ENCODE measurements at regions not wholly inside any gene's neighbourhood (a gene's known extent, or its start where the extent isn't known, plus 50 kb on each side); places are given as distances from the start of the nearest gene placed in this dataset.
"Not testable (repeated sequence)": the region's sequence is repeated elsewhere in the genome, so short reads cannot be mapped to it uniquely, and the experiment has no call there.

- FAIRE-seq (no peak), DNase-seq (ENCODE audit: insufficient read length, low spot score) (no peak)
- no peak for TF ChIP-seq POLR2A (IDR thresholded peaks at IDR 0.05; ENCODE audit: low read depth, low read length)
Observed at GRCh38 chr1:29757866-29758780, 521.8 kb downstream of the PTPRU start.

GRCh38 chr1:29756901-29757725, 520.8 kb downstream of the PTPRU start:
- no peak for FAIRE-seq
- DNase-seq (ENCODE audit: insufficient read length, low spot score) = no peak
- no peak for TF ChIP-seq POLR2A (IDR thresholded peaks at IDR 0.05; ENCODE audit: low read depth, low read length)

- FAIRE-seq = no peak
- TF ChIP-seq POLR2A (IDR thresholded peaks at IDR 0.05; ENCODE audit: low read depth, low read length) = no peak
- no peak for DNase-seq (ENCODE audit: insufficient read length, low spot score)
Observed at GRCh38 chr1:29756498-29756897, 520.2 kb downstream of the PTPRU start.

- no peak for DNase-seq (ENCODE audit: insufficient read length, low spot score)
- no peak for TF ChIP-seq POLR2A (IDR thresholded peaks at IDR 0.05; ENCODE audit: low read depth, low read length)
- no peak for FAIRE-seq
Observed at GRCh38 chr1:29756085-29756484, 519.8 kb downstream of the PTPRU start.

GRCh38 chr1:29755412-29756015, 519.2 kb downstream of the PTPRU start:
- FAIRE-seq; DNase-seq (ENCODE audit: insufficient read length, low spot score): not testable (repeated sequence)

GRCh38 chr1:29754573-29755375, 518.5 kb downstream of the PTPRU start:
- TF ChIP-seq POLR2A (IDR thresholded peaks at IDR 0.05; ENCODE audit: low read depth, low read length) = no peak
- DNase-seq (ENCODE audit: insufficient read length, low spot score) = no peak
- FAIRE-seq = no peak

- FAIRE-seq (no peak), DNase-seq (ENCODE audit: insufficient read length, low spot score) (no peak)
- no peak for TF ChIP-seq POLR2A (IDR thresholded peaks at IDR 0.05; ENCODE audit: low read depth, low read length)
Observed at GRCh38 chr1:29753771-29754572, 517.6 kb downstream of the PTPRU start.

- no peak for TF ChIP-seq POLR2A (IDR thresholded peaks at IDR 0.05; ENCODE audit: low read depth, low read length)
- no peak for DNase-seq (ENCODE audit: insufficient read length, low spot score)
- FAIRE-seq = no peak
Observed at GRCh38 chr1:29753244-29753643, 516.9 kb downstream of the PTPRU start.

- FAIRE-seq = no peak
- no peak for TF ChIP-seq POLR2A (IDR thresholded peaks at IDR 0.05; ENCODE audit: low read depth, low read length)
- no peak for DNase-seq (ENCODE audit: insufficient read length, low spot score)
Observed at GRCh38 chr1:29752141-29752540, 515.8 kb downstream of the PTPRU start.

- FAIRE-seq (no peak), DNase-seq (ENCODE audit: insufficient read length, low spot score) (no peak)
- TF ChIP-seq POLR2A (IDR thresholded peaks at IDR 0.05; ENCODE audit: low read depth, low read length) = no peak
Observed at GRCh38 chr1:29749024-29749945, 513.0 kb downstream of the PTPRU start.

- TF ChIP-seq POLR2A (IDR thresholded peaks at IDR 0.05; ENCODE audit: low read depth, low read length) = no peak
- FAIRE-seq = no peak
Observed at GRCh38 chr1:29747196-29747595, 510.9 kb downstream of the PTPRU start.

More at GRCh38 chr1:29747196-29747595, 510.9 kb downstream of the PTPRU start:
- DNase-seq (ENCODE audit: insufficient read length, low spot score) = no peak

All from H54 (cell line).